NCI-H526 treated with DMSO at 0.1 percent for 48 hours (cell line): ENCODE measurements at regions not wholly inside any gene's neighbourhood (a gene's known extent, or its start where the extent isn't known, plus 50 kb on each side); places are given as distances from the start of the nearest gene placed in this dataset.

ENCODE experiments used
- DNase-seq: peaks from one replicate; lab custom pipeline; 2025; lab: John Stamatoyannopoulos, UW

- DNase-seq, result no peak
These were observed 279.9 kb downstream of the BRD1 start for GRCh38 chr22:49547751-49548239.

DNA sequence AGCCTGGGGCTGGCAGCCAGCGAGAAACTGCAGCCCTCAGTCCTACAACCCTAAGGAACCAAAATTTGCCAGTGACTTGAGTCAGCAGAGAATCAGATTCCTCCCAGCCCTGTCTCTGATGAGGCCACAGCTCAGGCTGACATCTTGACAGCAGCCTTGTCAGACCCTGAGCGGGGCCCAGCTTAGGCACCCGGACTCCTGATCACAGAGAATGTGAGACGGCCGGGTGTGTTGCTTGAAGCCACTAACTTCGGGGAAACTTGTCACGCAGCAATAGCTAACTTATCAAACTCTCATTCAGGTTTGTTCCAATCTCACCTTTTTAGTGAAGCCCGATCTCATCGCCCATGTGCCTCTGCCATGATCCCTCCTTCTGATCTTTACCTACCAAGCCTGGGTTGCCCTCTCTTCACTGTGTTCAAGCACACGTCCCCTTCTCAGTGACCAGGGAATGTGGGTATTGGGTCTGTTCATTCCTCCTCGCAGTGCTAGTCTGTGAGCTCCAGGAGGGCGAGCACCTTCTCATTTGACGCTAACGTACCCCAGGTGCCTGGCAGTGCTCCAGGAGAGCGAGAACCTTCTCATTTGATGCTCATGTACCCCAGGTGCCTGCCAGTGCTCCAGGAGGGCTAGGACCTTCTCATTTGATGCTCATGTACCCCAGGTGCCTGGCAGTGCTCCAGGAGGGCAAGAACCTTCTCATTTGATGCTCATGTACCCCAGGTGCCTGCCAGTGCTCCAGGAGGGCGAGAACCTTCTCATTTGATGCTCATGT is 280.7 kb downstream of the BRD1 start:
- DNase-seq, result no peak

- no peak for DNase-seq
These were observed 282.1 kb downstream of the BRD1 start for GRCh38 chr22:49545606-49546005.

GRCh38 chr22:49544286-49544685 is 283.4 kb downstream of the BRD1 start:
- DNase-seq, result no peak

GRCh38 chr22:49543876-49544275 is 283.8 kb downstream of the BRD1 start:
- no peak for DNase-seq

DNA sequence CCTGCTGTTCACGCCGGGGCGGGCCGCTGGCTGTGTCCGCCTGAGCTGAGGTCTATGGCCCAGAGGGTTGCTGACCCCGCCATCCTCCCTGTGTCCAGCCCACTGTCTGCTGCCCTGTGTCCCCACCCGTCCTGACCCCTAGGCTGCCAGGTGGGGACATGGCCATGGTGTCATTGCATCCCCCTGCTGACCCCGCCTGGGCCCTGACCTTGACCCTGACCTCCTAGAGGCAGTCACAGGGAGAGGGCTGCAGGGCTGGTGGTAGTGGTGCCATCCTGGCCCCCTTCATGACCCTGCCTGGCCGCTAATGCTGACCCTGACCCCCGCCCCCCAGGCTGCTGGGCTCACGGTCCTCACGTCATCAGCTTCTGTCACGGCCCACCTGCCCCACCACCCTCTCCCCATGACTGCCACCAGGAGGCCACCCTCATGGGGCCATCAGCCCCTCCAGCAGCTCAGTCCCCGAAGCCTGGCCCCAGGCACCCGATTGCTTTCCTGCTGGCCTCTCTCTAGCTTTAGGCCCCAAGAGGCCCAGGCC is 285.9 kb downstream of the BRD1 start:
- DNase-seq, result no peak

DNA sequence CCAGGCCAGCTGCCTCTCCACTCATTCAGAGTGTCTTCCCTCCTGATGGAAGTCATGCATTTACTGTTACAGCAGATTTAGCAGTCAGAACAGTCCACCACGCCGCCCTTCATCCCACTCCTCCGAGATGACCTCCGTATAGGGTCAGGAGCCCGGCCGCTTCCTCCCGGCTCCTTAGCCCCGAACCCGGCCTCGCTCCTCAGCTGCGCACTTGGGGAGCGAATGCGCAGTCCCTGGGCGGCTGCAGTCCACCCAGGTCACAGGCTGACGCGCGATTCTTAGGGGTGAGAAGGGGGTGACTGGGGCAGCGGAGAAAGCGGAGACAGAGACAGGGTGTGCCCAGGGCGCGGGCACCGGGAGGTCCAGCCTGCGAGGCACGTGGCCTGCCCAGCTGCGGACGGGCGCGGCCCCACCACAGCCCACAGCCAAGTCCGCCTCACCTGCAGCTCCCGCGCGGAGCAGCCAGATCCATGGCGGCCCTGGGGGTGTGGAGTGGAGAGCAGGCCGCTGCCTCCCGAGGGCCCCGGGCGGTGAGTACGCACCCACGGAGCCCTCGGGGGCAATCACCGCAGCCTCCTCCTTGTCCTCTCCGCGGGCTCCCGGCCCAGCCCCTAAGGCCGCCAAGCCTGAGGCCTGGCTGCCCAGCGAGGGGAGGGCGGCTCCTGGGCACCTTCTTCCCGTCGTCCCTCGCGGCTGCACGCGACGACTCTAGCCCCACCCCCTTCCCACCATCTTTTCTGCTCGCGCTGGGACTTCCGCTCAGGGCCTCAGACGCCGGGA is 286.6 kb downstream of the BRD1 start:
- no peak for DNase-seq

- no peak for DNase-seq
These were observed 287.4 kb downstream of the BRD1 start for GRCh38 chr22:49540084-49540912.

DNA sequence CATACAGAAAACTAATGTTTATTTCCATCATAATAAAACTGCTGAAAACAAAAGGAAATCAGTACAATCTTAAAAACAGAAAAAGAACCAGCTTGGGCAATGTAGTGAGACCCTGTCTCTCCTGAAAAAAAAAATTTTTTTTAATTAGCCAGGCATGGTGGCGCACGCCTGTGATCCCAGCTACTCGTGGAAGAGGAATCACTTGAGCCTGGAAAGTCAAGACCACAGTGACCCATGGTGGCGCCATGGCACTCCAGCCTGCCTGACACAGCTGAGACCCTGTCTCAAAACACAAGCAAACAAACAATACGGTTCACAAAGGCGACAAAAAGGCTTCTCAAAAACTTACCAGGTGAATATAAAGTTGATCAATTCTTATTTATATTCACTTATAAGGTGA is 289.7 kb downstream of the BRD1 start:
- DNase-seq, result no peak

- no peak for DNase-seq
These were observed 291.0 kb downstream of the BRD1 start for GRCh38 chr22:49536571-49537131.

DNA sequence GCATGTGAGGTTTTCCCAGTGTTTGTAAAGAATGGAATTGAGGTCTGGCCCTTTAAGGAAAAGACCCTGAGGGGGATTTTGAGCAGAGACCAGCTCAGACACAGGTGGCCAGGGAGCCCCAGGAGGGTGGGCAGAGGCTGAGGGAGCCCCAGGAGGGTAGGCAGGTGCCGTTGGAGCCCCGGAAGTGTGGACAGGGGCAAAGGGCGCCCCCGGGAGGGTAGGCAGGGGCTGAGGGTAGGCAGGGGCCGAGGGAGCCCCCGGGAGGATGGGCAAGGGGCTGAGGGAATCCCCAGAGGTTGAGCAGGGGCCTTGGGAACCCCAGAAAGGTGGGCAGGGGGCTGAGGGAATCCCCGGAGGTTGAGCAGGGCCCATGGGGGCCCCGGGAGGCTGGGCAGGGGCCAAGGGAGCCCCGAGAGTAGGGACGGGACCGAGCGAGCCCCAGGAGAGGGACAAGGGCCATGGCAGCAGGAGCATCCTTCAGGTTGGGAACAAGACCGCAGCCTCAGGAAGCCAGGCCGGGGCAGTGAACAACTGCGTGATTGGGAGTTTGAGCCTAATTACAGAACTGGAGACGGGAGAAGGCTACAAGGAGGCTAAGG is 292.0 kb downstream of the BRD1 start:
- DNase-seq, result no peak

DNA sequence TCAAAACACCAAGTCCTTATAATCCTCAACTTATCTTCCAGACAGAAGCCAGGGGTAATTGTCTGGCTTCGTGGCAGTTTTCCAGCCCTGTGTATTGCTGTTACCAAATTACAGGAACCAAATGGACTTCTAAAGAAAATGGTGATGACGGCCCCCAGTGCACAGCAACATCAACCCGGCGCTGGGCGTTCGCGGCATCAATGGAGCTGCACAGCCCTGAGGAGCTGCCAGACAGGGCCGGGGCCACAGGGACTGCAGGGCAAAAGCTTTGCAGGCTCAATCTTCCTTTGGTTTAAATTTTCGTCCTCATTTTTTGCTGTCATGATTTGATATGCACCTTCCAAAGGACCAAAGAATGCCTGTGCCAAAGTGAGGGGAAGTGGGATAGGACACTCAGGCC is 292.5 kb downstream of the BRD1 start:
- DNase-seq, result no peak

GRCh38 chr22:49534386-49534785 is 293.3 kb downstream of the BRD1 start:
- no peak for DNase-seq

DNA sequence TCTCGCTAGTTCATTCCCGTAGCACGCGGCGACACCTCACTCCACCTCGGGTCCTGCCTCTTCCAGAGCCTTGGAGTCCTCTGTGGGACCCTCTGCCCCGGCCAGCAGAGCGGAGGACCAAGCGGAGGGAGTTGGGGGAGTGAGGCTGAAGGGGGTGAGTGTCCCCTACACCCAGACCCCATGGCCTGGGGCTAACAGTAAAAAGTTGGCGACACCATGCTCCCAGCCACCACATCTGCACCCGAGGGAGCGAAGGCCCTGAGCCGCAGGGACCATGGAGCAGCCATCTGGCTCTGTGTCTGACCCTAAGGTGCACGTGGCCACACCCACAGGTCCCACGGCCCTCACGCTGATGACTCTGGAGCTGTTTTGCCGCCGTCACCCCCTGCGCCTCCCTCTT is 293.8 kb downstream of the BRD1 start:
- DNase-seq, result no peak

DNA sequence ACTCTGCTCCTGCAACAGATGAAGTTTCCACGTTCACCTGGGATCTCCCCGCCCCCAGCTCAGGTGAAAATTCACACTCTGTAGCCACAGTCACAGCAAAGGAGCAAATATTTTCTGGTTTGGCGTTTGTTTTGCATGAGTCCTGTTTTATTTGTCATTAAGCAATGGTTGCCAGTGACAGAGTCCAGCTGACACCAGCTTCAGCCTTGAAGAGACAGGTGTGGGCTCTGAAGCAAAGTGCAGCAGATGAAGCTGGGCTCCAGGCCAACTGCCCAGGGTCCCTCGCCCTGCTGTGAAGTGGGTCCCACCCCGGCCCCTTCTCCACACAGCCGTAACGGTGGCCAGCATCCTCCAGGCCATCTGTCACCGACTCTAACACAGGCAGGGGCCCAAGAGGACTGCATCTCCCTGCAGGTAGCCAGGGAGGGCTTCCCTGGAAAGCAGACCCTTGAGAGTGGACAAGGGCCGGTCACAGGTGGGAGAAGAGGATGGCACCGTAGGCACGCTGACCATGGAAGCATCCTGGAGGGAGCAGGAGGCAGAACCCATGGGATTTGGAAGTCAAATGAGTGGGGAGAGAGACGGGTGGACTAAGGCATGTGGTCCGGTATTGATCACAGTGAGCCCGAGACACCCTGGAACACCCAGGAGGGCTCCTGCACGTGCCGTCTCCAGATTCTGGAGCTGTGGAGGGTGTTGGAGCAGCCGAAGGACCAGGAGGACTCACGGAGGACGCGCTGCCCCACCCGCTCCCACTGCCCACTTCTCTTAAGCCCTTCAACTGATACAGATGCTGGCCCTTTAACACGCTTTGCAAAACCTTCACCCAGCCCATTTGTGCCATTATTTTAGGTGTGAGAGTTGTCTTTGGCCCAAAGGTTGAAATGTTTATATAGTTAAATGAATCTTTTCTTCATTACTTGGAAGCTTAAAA is 294.5 kb downstream of the BRD1 start:
- no peak for DNase-seq

DNA sequence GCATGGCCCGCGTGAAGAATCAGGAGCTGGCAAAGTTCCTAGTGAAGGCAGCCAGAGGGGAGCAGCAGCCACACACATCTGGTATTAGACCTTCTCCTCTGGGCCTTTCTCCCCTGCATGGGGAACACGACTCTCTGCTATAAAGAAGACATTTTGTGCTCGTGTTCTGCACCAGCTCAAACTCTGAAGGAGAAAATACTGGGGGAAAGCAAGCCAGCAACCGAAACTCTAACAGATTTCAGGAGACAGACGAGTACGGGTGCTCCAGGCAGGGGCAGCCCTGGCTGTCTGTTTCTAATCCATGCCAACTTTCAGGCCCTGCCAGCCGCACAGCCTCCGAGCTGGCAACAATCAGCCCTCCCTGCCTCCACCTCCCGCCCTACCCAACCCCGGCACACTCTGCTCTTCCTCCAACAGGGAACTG is 296.3 kb downstream of the BRD1 start:
- no peak for DNase-seq

GRCh38 chr22:49530671-49531367 is 296.9 kb downstream of the BRD1 start:
- DNase-seq, result no peak

DNA sequence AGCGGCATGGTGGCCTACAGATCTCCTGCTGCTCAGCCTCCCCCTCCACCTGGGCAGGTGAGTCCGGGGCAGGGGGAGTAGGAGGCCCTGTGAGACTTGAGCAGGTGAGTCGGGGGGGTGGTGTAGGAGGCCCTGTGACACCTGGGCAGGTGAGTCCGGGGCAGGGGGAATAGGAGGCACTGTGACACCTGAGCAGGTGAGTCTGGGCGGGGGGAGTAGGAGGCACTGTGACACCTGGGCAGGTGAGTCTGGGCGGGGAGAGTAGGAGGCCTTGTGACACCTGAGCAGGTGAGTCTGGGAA is 299.3 kb downstream of the BRD1 start:
- DNase-seq, result no peak

- no peak for DNase-seq
These were observed 299.9 kb downstream of the BRD1 start for GRCh38 chr22:49527611-49528419.
